Ovary (tissue), 3 donors: ENCODE measurements at regions not wholly inside any gene's neighbourhood (a gene's known extent, or its start where the extent isn't known, plus 50 kb on each side); places are given as distances from the start of the nearest gene placed in this dataset.

Experiments used
- CTCF ChIP-seq, 3 donors: fragments of 450-650 bp in 2 of 3; fragments of 200-600 bp in 1 of 3; IDR thresholded peaks; one replicate each; pipeline versions ENCODE4 v1.5.1 to v1.8.0; 2016 to 2022; ENCODE audit warnings: antibody characterized with exemption in 3 of 3, mild to moderate bottlenecking in 1 of 3
- POLR2A ChIP-seq: fragments of 450-650 bp; IDR thresholded peaks from one replicate; pipeline ENCODE4 v1.6.1; 2017; ENCODE audit warnings: antibody characterized with exemption, mild to moderate bottlenecking, moderate library complexity
- donor health status: DM: no; HTN: no; CAD: no.

DNA sequence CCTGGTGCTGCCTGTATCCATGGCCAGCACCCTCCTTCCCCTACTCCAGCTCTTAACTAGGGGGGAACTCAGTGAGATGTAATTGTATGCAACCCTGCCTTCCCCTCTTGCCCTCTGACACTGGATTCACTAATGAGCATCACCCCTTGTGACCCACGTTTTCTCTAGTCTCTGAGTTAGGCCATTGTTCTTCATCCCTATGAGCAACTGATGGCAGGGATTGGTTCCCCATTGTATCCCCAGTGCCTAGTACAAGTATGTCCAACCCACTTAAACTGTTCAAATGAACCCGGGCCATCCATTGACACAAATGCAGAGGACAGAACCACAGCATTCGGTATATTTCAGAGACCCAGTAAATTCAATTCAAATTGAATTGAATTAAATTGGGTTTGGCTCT is 77.6 kb upstream of the ASTN2 start:
- TF ChIP-seq CTCF (IDR thresholded peaks at IDR 0.05): no peak
- no peak for TF ChIP-seq POLR2A
